ENCODE measurements at regions not wholly inside any gene's neighbourhood (a gene's known extent, or its start where the extent isn't known, plus 50 kb on each side); places are given as distances from the start of the nearest gene placed in this dataset.

DNA sequence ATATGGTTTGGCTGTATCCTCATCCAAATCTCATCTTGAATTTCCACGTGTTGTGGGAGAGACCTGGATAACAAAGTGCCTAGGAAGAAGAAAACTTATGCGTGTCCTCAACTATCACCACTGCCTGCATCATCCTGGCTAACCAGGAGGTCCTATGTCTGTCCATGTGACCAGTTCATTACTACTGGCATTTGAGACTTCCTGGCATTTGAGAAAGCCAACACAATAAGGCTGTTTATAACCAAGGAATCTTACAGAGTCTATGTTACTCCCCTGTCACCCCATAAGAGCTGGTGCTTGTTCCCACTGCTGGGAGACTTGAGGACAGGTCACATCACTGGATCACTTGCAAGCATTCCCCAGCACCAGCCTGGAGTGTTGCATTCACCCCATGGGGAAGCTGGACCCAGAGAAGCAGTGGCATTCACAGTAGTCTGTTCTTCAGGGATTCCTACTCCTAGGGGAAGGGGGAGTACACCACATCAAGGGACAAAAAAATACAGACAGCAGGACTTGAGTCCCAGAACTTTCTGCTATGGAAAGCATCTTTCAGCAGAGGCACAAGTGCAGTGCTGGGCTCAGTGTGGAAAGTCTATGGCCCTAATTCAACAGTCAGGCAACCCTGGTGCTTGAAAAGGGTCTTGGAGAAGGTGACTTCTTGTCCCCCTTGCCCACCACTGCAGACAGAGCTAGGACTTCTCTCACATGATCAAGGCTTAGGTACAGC lies 717.1 kb downstream of the SEMA5A start:
- H3K27me3 Mint-ChIP-seq (ENCODE audit: insufficient read depth) = no peaks in the 10 kb centered on the region
- H3K4me3 Mint-ChIP-seq = no peak overlapping the region
- no peak for DNase-seq
- H3K4me3 ChIP-seq (ENCODE audit: low read length) = no peak overlapping the region
- no peak overlapping the region for H3K9ac ChIP-seq (ENCODE audit: extremely low read depth, low read length, poor library complexity, severe bottlenecking)
- no peaks in the 10 kb centered on the region for H3K4me1 ChIP-seq (ENCODE audit: control insufficient read depth, insufficient read depth, low read length)
- no peaks in the 10 kb centered on the region for H3K36me3 ChIP-seq (ENCODE audit: control insufficient read depth, insufficient read depth, low read length)
- H3K4me1 Mint-ChIP-seq = peaks cover 19% of the 10 kb centered on the region
- no peaks in the 10 kb centered on the region for H3K36me3 Mint-ChIP-seq (ENCODE audit: low read depth)
- H3K27ac ChIP-seq (ENCODE audit: low read depth, low read length) = no peak overlapping the region
- TF ChIP-seq, protein P1, sequence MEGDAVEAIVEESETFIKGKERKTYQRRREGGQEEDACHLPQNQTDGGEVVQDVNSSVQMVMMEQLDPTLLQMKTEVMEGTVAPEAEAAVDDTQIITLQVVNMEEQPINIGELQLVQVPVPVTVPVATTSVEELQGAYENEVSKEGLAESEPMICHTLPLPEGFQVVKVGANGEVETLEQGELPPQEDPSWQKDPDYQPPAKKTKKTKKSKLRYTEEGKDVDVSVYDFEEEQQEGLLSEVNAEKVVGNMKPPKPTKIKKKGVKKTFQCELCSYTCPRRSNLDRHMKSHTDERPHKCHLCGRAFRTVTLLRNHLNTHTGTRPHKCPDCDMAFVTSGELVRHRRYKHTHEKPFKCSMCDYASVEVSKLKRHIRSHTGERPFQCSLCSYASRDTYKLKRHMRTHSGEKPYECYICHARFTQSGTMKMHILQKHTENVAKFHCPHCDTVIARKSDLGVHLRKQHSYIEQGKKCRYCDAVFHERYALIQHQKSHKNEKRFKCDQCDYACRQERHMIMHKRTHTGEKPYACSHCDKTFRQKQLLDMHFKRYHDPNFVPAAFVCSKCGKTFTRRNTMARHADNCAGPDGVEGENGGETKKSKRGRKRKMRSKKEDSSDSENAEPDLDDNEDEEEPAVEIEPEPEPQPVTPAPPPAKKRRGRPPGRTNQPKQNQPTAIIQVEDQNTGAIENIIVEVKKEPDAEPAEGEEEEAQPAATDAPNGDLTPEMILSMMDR (conservative IDR thresholded peaks at IDR 0.05) = no peak
- H3K27me3 ChIP-seq (ENCODE audit: control insufficient read depth, insufficient read depth, low read length, poor library complexity, severe bottlenecking) = no peaks in the 10 kb centered on the region
- H3K9me3 ChIP-seq (ENCODE audit: control insufficient read depth, low read length) = no peaks in the 10 kb centered on the region
- H3K9me3 Mint-ChIP-seq = no peaks in the 10 kb centered on the region
- WGBS, 2 experiments (ENCODE audit: insufficient coverage in 1 of 2, insufficient read length in 1 of 2) = 92% methylated on average over 2 of the region's 2 CpGs; no CpG with 5 or more reads in 1 of the 2 experiments
- no peak overlapping the region for H3K27ac Mint-ChIP-seq

DNA sequence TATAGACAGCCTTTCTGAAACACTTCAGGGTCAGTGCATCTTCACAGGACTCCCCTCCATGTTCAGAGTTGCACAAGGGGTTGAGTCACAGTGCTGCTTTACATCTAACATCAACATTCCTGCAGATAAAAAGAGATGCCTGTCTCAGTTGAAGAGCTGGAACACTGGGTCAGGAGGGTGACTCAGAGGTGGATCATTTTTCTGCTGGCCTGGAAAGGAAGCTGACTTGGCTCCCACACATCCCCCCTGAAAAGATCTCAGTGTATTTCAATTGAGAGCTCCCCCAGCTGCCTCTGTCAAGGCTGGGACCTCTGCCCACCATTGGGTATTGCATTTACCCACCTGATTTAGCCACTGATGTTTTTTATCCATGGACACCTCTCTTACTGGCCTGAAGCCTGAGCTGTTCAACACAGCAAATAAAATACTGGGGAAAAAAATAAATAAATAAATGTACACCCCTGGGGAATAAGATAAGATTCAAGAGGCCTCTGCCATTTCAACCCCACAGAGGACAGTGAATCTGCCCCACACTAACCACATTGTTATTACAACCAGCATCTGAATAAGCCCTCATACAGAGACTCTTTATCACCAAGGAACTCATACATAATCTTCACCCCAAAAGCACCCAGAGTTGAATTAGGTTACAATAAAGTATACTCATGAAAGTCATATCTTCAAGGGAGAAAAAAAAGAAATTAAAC lies 716.4 kb downstream of the SEMA5A start:
- H3K27ac ChIP-seq (ENCODE audit: low read depth, low read length) = no peak overlapping the region
- Mint-ChIP-seq H3K9me3 (no peaks in the 10 kb centered on the region), H3K27me3 (ENCODE audit: insufficient read depth) (no peaks in the 10 kb centered on the region), H3K36me3 (ENCODE audit: low read depth) (no peaks in the 10 kb centered on the region), H3K27ac (no peak overlapping the region), H3K4me3 (no peak overlapping the region), H3K4me1 (peaks cover 19% of the 10 kb centered on the region)
- TF ChIP-seq, protein P1 (conservative IDR thresholded peaks at IDR 0.05) = no peak
- no peak overlapping the region for H3K9ac ChIP-seq (ENCODE audit: extremely low read depth, low read length, poor library complexity, severe bottlenecking)
- no peaks in the 10 kb centered on the region for H3K9me3 ChIP-seq (ENCODE audit: control insufficient read depth, low read length)
- no peak overlapping the region for H3K4me3 ChIP-seq (ENCODE audit: low read length)
- H3K36me3 ChIP-seq (ENCODE audit: control insufficient read depth, insufficient read depth, low read length) = no peaks in the 10 kb centered on the region
- H3K27me3 ChIP-seq (ENCODE audit: control insufficient read depth, insufficient read depth, low read length, poor library complexity, severe bottlenecking) = no peaks in the 10 kb centered on the region
- DNase-seq = no peak
- no peaks in the 10 kb centered on the region for H3K4me1 ChIP-seq (ENCODE audit: control insufficient read depth, insufficient read depth, low read length)

DNA sequence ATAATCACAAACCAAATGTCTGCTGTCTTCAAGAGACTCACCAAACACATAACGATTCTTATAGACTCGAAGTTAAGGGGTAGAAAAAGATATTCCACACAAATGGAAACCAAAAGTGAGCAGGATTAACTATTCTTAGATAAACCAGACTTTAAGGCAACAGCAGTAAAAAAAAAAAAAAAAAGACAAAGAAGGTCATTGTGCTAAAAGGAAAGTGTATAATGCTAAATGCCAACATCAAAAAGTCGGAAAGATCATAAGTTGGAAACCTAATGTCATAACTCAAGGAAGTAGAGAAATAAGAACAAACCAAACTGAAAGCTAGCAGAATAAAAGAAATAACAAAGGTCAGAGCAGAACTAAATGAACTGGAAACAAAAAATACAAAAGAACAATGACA lies 714.6 kb downstream of the SEMA5A start:
- no peaks in the 10 kb centered on the region for H3K27me3 Mint-ChIP-seq (ENCODE audit: insufficient read depth)
- no peaks in the 10 kb centered on the region for H3K36me3 Mint-ChIP-seq (ENCODE audit: low read depth)
- H3K4me1 Mint-ChIP-seq = peaks cover 13% of the 10 kb centered on the region
- 97 to 100% methylated on average over 1 to 3 of the region's 3 CpGs for WGBS, 2 experiments (ENCODE audit: insufficient coverage in 1 of 2, insufficient read length in 1 of 2)
- H3K27me3 ChIP-seq (ENCODE audit: control insufficient read depth, insufficient read depth, low read length, poor library complexity, severe bottlenecking) = no peaks in the 10 kb centered on the region
- H3K27ac Mint-ChIP-seq = no peak overlapping the region
- no peak overlapping the region for H3K9ac ChIP-seq (ENCODE audit: extremely low read depth, low read length, poor library complexity, severe bottlenecking)
- no peaks in the 10 kb centered on the region for H3K9me3 Mint-ChIP-seq
- H3K9me3 ChIP-seq (ENCODE audit: control insufficient read depth, low read length) = no peaks in the 10 kb centered on the region
- no peaks in the 10 kb centered on the region for H3K36me3 ChIP-seq (ENCODE audit: control insufficient read depth, insufficient read depth, low read length)
- no peak overlapping the region for H3K4me3 ChIP-seq (ENCODE audit: low read length)
- no peaks in the 10 kb centered on the region for H3K4me1 ChIP-seq (ENCODE audit: control insufficient read depth, insufficient read depth, low read length)
- H3K4me3 Mint-ChIP-seq = no peak overlapping the region
- TF ChIP-seq, protein P1 (conservative IDR thresholded peaks at IDR 0.05) = no peak
- H3K27ac ChIP-seq (ENCODE audit: low read depth, low read length) = no peak overlapping the region
- DNase-seq = no peak

All from endodermal cell (in vitro differentiated cells).